GM21367 (cell line): ENCODE measurements at regions not wholly inside any gene's neighbourhood (a gene's known extent, or its start where the extent isn't known, plus 50 kb on each side); places are given as distances from the start of the nearest gene placed in this dataset.

ENCODE experiments used
- ATAC-seq: cut with Tn5 transposase; IDR thresholded peaks from one replicate; pipeline ENCODE4 v1.9.1; 2021; ENCODE audit not compliant: unreplicated experiment

- no peak for ATAC-seq
Observed at GRCh38 chr3:182703233-182703632, 90.1 kb upstream of the ATP11B start.

GRCh38 chr3:182704926-182705325, 88.4 kb upstream of the ATP11B start:
- ATAC-seq, result no peak

GRCh38 chr3:182708810-182709209, 84.5 kb upstream of the ATP11B start:
- ATAC-seq, result no peak

GRCh38 chr3:182709306-182709705, 84.0 kb upstream of the ATP11B start:
- ATAC-seq, result no peak

GRCh38 chr3:182710557-182711157, 82.6 kb upstream of the ATP11B start:
- ATAC-seq, result peak; percentile 49

- no peak for ATAC-seq
Observed at GRCh38 chr3:182711261-182711683, 82.0 kb upstream of the ATP11B start.

GRCh38 chr3:182711853-182712252, 81.5 kb upstream of the ATP11B start:
- ATAC-seq, result no peak

GRCh38 chr3:182713111-182713510, 80.2 kb upstream of the ATP11B start:
- ATAC-seq, result no peak

GRCh38 chr3:182713743-182714517, 79.4 kb upstream of the ATP11B start:
- peak; percentile 46 for ATAC-seq

GRCh38 chr3:182715006-182715405, 78.3 kb upstream of the ATP11B start:
- no peak for ATAC-seq

- peak; percentile 44 for ATAC-seq
Observed at GRCh38 chr3:182716114-182716688, 77.1 kb upstream of the ATP11B start.

GRCh38 chr3:182717216-182717615, 76.1 kb upstream of the ATP11B start:
- peak; percentile 84 for ATAC-seq

GRCh38 chr3:182722907-182723306, 70.4 kb upstream of the ATP11B start:
- ATAC-seq, result no peak

GRCh38 chr3:182723596-182723995, 69.7 kb upstream of the ATP11B start:
- no peak for ATAC-seq

- no peak for ATAC-seq
Observed at GRCh38 chr3:182725372-182726251, 67.7 kb upstream of the ATP11B start.

GRCh38 chr3:182726258-182727142, 66.8 kb upstream of the ATP11B start:
- no peak for ATAC-seq

- ATAC-seq, result no peak
Observed at GRCh38 chr3:182728238-182728637, 65.1 kb upstream of the ATP11B start.

- peak; percentile 75 for ATAC-seq
Observed at GRCh38 chr3:182729903-182730674, 63.2 kb upstream of the ATP11B start.

- ATAC-seq, result no peak
Observed at GRCh38 chr3:182730675-182731042, 62.6 kb upstream of the ATP11B start.

GRCh38 chr3:182731764-182732163, 61.5 kb upstream of the ATP11B start:
- ATAC-seq, result no peak
